ENCODE measurements at regions not wholly inside any gene's neighbourhood (a gene's known extent, or its start where the extent isn't known, plus 50 kb on each side); places are given as distances from the start of the nearest gene placed in this dataset.

DNA sequence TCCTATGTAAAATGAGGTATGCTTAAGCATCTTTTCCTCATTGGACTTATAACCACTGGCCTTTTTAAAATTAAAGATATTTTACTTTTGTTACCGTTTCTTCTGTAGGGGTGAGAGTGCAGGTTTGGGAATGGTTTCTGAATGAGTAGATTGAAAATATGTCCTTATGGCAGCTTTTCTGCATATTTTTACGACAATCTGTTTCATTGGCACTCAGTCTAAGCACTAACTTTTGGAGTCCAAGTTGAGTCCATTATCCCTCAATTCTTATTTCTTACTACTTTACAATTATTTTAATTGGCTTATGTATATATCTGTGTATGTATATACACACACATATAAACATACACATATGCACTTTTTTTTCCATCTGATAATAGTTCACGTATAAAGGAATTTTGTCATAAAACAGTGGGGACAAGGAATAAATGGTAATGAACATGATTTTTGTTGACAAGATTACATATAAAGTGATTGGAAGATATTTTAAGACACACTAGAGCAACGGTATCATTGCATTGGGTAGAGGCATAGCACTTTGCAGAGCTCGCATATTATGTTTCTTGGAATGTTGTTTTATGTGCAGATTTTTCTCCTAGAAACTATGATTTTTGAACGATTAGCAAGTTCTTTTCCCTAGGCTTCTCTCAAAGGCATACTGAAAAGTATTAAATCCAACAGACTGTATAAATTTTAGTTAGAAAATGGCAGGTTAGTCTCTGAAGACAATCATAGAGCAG lies 133.0 kb downstream of the FAT4 start:
- Histone ChIP-seq H3K27me3 (replicated peaks in 1 of 4; ENCODE audit: control extremely low read depth in 1 of 4, control insufficient read depth in 3 of 4, insufficient read depth in 4 of 4, low read length in 3 of 4) (no peaks in the 10 kb centered on the region), H3K27ac (ENCODE audit: low read length in 2 of 2) (no peak overlapping the region), H3K79me2 (ENCODE audit: control insufficient read depth, insufficient read depth, low read length) (no peaks in the 10 kb centered on the region), H3K4me2 (replicated peaks; ENCODE audit: low read depth, low read length, poor library complexity, severe bottlenecking) (no peak overlapping the region), H3K9me3 (ENCODE audit: control extremely low read depth in 1 of 3, control insufficient read depth in 2 of 3, insufficient read depth in 1 of 3, low read length in 2 of 3) (no peaks in the 10 kb centered on the region), H3K4me1 (ENCODE audit: control insufficient read depth in 2 of 2, insufficient read depth in 2 of 2, low read length in 2 of 2) (no peaks in the 10 kb centered on the region), H3K9ac (ENCODE audit: low read length) (no peak overlapping the region), H4K20me1 (ENCODE audit: control insufficient read depth, insufficient read depth, low read length, poor library complexity, severe bottlenecking) (no peaks in the 10 kb centered on the region), H3K36me3 (replicated peaks in 1 of 2; ENCODE audit: control extremely low read depth in 1 of 2, control insufficient read depth in 1 of 2, extremely low read depth in 1 of 2, insufficient read depth in 2 of 2, low read length in 1 of 2) (no peaks in the 10 kb centered on the region), H3K4me3 (ENCODE audit: control extremely low read depth in 1 of 5, extremely low read depth in 1 of 5, insufficient read depth in 1 of 5, low read depth in 2 of 5, low read length in 4 of 5) (no peak overlapping the region), H2AFZ (ENCODE audit: insufficient read depth, low read depth, low read length, poor library complexity, severe bottlenecking) (no peak overlapping the region)
- no CpG with 5 or more reads among the region's 6 CpGs for WGBS (ENCODE audit: insufficient coverage)
- DNase-seq (no peak), ATAC-seq (ENCODE audit: low read depth) (no peak)
- Mint-ChIP-seq H3K9me3 (ENCODE audit: insufficient read depth) (peaks cover 5% of the 10 kb centered on the region), H3K27me3 (no peaks in the 10 kb centered on the region), H3K4me1 (no peaks in the 10 kb centered on the region), H3K27ac (no peak overlapping the region), H3K4me3 (no peak overlapping the region)
- no peak for TF ChIP-seq EZH2 (IDR thresholded peaks at IDR 0.05; ENCODE audit: borderline replicate concordance, insufficient read depth, low read depth, low read length, poor library complexity, severe bottlenecking)
- ChIA-PET CTCF (no interaction called here), POLR2A (no interaction called here)
- intact Hi-C loops (cut with micrococcal nuclease), result no loop called here

DNA sequence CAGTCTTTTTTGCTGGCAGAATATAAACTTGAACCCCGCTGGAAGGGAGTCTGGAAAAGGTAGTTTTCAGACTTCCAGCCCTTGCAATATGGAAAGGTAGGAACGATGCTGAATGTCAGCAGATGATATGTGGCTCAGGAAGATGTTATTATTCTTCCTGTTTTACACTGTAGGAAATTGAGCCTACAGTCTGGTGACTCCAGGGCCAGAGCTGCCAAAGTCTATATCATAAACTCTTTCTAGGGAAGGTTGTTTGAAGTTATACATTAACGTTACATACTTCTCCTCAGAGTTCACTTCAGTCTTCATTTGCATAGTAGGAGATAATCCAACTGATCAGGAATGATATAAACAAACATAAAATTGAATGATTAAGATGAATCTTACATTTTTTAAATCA lies 141.3 kb downstream of the FAT4 start:
- Histone ChIP-seq H3K27me3 (replicated peaks in 1 of 4; ENCODE audit: control extremely low read depth in 1 of 4, control insufficient read depth in 3 of 4, insufficient read depth in 4 of 4, low read length in 3 of 4) (no peaks in the 10 kb centered on the region), H3K4me2 (replicated peaks; ENCODE audit: low read depth, low read length, poor library complexity, severe bottlenecking) (no peak overlapping the region), H3K4me3 (ENCODE audit: control extremely low read depth in 1 of 5, extremely low read depth in 1 of 5, insufficient read depth in 1 of 5, low read depth in 2 of 5, low read length in 4 of 5) (no peak overlapping the region), H2AFZ (ENCODE audit: insufficient read depth, low read depth, low read length, poor library complexity, severe bottlenecking) (no peak overlapping the region), H3K27ac (ENCODE audit: low read length in 2 of 2) (no peak overlapping the region), H3K9me3 (ENCODE audit: control extremely low read depth in 1 of 3, control insufficient read depth in 2 of 3, insufficient read depth in 1 of 3, low read length in 2 of 3) (no peaks in the 10 kb centered on the region), H4K20me1 (ENCODE audit: control insufficient read depth, insufficient read depth, low read length, poor library complexity, severe bottlenecking) (no peaks in the 10 kb centered on the region), H3K79me2 (ENCODE audit: control insufficient read depth, insufficient read depth, low read length) (no peaks in the 10 kb centered on the region), H3K4me1 (ENCODE audit: control insufficient read depth in 2 of 2, insufficient read depth in 2 of 2, low read length in 2 of 2) (no peaks in the 10 kb centered on the region), H3K9ac (ENCODE audit: low read length) (no peak overlapping the region), H3K36me3 (replicated peaks in 1 of 2; ENCODE audit: control extremely low read depth in 1 of 2, control insufficient read depth in 1 of 2, extremely low read depth in 1 of 2, insufficient read depth in 2 of 2, low read length in 1 of 2) (no peaks in the 10 kb centered on the region)
- DNase-seq, result no peak
- ChIA-PET CTCF (no interaction called here), POLR2A (no interaction called here)
- H3K9me3 Mint-ChIP-seq (ENCODE audit: insufficient read depth), result peaks cover under 1% of the 10 kb centered on the region
- H3K27ac Mint-ChIP-seq, result no peak overlapping the region
- H3K4me1 Mint-ChIP-seq, result no peaks in the 10 kb centered on the region
- H3K27me3 Mint-ChIP-seq, result no peaks in the 10 kb centered on the region
- WGBS (ENCODE audit: insufficient coverage), result no CpG with 5 or more reads among the region's 3 CpGs
- ATAC-seq (ENCODE audit: low read depth), result no peak
- intact Hi-C loops (cut with micrococcal nuclease), result no loop called here
- TF ChIP-seq, protein P1, sequence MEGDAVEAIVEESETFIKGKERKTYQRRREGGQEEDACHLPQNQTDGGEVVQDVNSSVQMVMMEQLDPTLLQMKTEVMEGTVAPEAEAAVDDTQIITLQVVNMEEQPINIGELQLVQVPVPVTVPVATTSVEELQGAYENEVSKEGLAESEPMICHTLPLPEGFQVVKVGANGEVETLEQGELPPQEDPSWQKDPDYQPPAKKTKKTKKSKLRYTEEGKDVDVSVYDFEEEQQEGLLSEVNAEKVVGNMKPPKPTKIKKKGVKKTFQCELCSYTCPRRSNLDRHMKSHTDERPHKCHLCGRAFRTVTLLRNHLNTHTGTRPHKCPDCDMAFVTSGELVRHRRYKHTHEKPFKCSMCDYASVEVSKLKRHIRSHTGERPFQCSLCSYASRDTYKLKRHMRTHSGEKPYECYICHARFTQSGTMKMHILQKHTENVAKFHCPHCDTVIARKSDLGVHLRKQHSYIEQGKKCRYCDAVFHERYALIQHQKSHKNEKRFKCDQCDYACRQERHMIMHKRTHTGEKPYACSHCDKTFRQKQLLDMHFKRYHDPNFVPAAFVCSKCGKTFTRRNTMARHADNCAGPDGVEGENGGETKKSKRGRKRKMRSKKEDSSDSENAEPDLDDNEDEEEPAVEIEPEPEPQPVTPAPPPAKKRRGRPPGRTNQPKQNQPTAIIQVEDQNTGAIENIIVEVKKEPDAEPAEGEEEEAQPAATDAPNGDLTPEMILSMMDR (IDR thresholded peaks at IDR 0.05), result no peak
- TF ChIP-seq EZH2 (IDR thresholded peaks at IDR 0.05; ENCODE audit: borderline replicate concordance, insufficient read depth, low read depth, low read length, poor library complexity, severe bottlenecking), result no peak
- no peak overlapping the region for H3K4me3 Mint-ChIP-seq

Data from B cell (primary cell).